GM12801 (cell line): ENCODE measurements at regions not wholly inside any gene's neighbourhood (a gene's known extent, or its start where the extent isn't known, plus 50 kb on each side); places are given as distances from the start of the nearest gene placed in this dataset.

Source experiments
- CTCF ChIP-seq: IDR thresholded peaks from one replicate; pipeline ENCODE4 v1.5.1; 2011; ENCODE audit warnings: control low read depth; ENCODE audit not compliant: insufficient read length; ENCODE audit errors: extremely low read depth

- no peak for TF ChIP-seq CTCF
These were observed 241.6 kb downstream of the CDK5RAP2 start for GRCh38 chr9:120338340-120338739.

GRCh38 chr9:120337131-120337530 is 242.8 kb downstream of the CDK5RAP2 start:
- TF ChIP-seq CTCF = no peak

- no peak for TF ChIP-seq CTCF
These were observed 243.2 kb downstream of the CDK5RAP2 start for GRCh38 chr9:120336753-120337090.

- no peak for TF ChIP-seq CTCF
These were observed 243.8 kb downstream of the CDK5RAP2 start for GRCh38 chr9:120336021-120336752.

GRCh38 chr9:120331913-120332312 is 248.1 kb downstream of the CDK5RAP2 start:
- no peak for TF ChIP-seq CTCF

GRCh38 chr9:120330031-120330430 is 249.9 kb downstream of the CDK5RAP2 start:
- no peak for TF ChIP-seq CTCF

- TF ChIP-seq CTCF = no peak
These were observed 252.6 kb downstream of the CDK5RAP2 start for GRCh38 chr9:120327322-120327721.
